Astrocyte (in vitro differentiated cells and primary cell): ENCODE measurements at regions not wholly inside any gene's neighbourhood (a gene's known extent, or its start where the extent isn't known, plus 50 kb on each side); places are given as distances from the start of the nearest gene placed in this dataset.

Experiments
- DNase-seq: peaks from one replicate; pipeline ENCODE4 v3.0.0-alpha.2; 2010; ENCODE audit warnings: low read depth
- FAIRE-seq: peaks from 2 replicates; lab custom pipeline; 2011; peaks lifted over from hg19 to GRCh38; lab: Jason Lieb, UNC
- H2AFZ ChIP-seq: 2 replicates; pipeline ENCODE4 v1.6.0; 2012; ENCODE audit warnings: low read depth, low read length, inconsistent platforms
- H3K27ac ChIP-seq: 2 replicates; pipeline ENCODE4 v1.5.1; 2011; ENCODE audit warnings: low read depth, low read length, inconsistent platforms
- H3K27me3 ChIP-seq: 2 replicates; pipeline ENCODE4 v1.6.0; 2011; ENCODE audit warnings: low read length, inconsistent platforms; ENCODE audit not compliant: insufficient read depth
- H3K36me3 ChIP-seq: 2 replicates; pipeline ENCODE4 v1.5.1; 2011; ENCODE audit warnings: low read length, inconsistent platforms; ENCODE audit not compliant: insufficient read depth
- H3K4me1 ChIP-seq: 2 replicates; pipeline ENCODE4 v1.5.1; 2011; ENCODE audit warnings: low read length, inconsistent platforms; ENCODE audit not compliant: insufficient read depth
- H3K4me2 ChIP-seq: 2 replicates; pipeline ENCODE4 v1.6.0; 2012; ENCODE audit warnings: low read length, inconsistent platforms
- H3K4me3 ChIP-seq: 2 replicates; pipeline ENCODE4 v1.5.1; 2011; ENCODE audit warnings: low read depth, mild to moderate bottlenecking, low read length, inconsistent platforms; ENCODE audit not compliant: insufficient read depth
- H3K79me2 ChIP-seq: 2 replicates; pipeline ENCODE4 v1.6.0; 2012; ENCODE audit warnings: mild to moderate bottlenecking, low read length, inconsistent platforms; ENCODE audit not compliant: insufficient read depth
- H3K9ac ChIP-seq: 2 replicates; pipeline ENCODE4 v1.6.0; 2012; ENCODE audit warnings: mild to moderate bottlenecking, low read length, inconsistent platforms
- H3K9me3 ChIP-seq: 2 replicates; pipeline ENCODE4 v1.5.1; 2012; ENCODE audit warnings: low read depth, mild to moderate bottlenecking, low read length, inconsistent platforms; ENCODE audit not compliant: insufficient read depth
- H4K20me1 ChIP-seq: 2 replicates; pipeline ENCODE4 v1.6.0; 2012; ENCODE audit warnings: low read length, inconsistent platforms; ENCODE audit not compliant: insufficient read depth
- H3K27ac Mint-ChIP-seq: one replicate; pipeline ENCODE4 v1.8.0; 2021; ENCODE audit warnings: mild to moderate bottlenecking, mixed read lengths; ENCODE audit not compliant: unreplicated experiment
- H3K27me3 Mint-ChIP-seq: one replicate; pipeline ENCODE4 v1.8.0; 2021; ENCODE audit warnings: low read depth, mixed read lengths; ENCODE audit not compliant: unreplicated experiment
- H3K36me3 Mint-ChIP-seq: one replicate; pipeline ENCODE4 v1.8.0; 2021; ENCODE audit warnings: low read depth, mixed read lengths; ENCODE audit not compliant: unreplicated experiment
- H3K4me1 Mint-ChIP-seq: one replicate; pipeline ENCODE4 v1.8.0; 2021; ENCODE audit warnings: low read depth, mixed read lengths; ENCODE audit not compliant: unreplicated experiment
- H3K4me3 Mint-ChIP-seq: one replicate; pipeline ENCODE4 v1.8.0; 2021; ENCODE audit warnings: mild to moderate bottlenecking, moderate library complexity, mixed read lengths; ENCODE audit not compliant: unreplicated experiment
- H3K9me3 Mint-ChIP-seq: one replicate; pipeline ENCODE4 v1.8.0; 2021; ENCODE audit warnings: mild to moderate bottlenecking, mixed read lengths; ENCODE audit not compliant: unreplicated experiment
- EZH2 ChIP-seq: IDR thresholded peaks from 2 replicates; pipeline ENCODE4 v1.6.1; 2012; ENCODE audit warnings: mild to moderate bottlenecking, low read length, inconsistent platforms; ENCODE audit not compliant: insufficient read depth
- TF ChIP-seq, protein P1 (sequence below): IDR thresholded peaks from 2 replicates; pipeline ENCODE4 v1.5.1; 2011; ENCODE audit warnings: low read depth, mild to moderate bottlenecking, inconsistent platforms, low read length, moderate library complexity; ENCODE audit not compliant: insufficient read depth

DNA sequence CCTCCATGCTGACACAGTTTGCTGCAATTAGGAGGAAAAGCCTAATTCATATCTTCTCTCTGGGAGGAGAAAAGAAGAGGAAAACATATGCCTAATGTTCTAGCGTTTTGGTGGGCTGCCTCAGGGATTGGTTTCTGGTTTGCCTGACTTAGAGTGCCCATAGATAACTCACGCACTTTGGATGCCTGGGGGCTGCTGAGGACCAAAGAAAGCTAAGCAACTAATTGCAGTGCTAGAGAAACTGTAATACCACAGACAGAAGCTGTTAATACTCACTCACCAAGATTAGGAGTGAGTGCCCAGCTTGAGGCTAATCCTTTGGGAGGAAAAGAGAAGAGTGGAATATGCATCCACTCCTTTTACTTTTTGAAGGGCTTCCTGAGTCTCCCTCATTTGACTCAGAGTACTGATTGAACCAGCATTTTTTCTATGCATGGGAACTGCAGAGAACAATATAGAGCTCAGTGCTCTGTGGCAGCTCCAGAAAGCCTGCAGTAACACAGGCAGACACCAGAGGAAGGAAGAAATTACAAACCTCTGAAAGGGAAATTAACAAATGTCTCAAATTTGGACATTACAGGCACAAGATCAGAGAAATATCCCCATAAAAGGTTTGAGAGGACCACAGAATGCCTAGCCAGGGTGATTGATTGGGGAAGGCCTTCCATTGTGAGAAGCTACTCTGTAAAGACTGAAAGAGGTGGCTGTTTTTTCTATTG, 666.4 kb downstream of the OLFM4 start:
- TF ChIP-seq EZH2, result no peak
- TF ChIP-seq, protein P1, sequence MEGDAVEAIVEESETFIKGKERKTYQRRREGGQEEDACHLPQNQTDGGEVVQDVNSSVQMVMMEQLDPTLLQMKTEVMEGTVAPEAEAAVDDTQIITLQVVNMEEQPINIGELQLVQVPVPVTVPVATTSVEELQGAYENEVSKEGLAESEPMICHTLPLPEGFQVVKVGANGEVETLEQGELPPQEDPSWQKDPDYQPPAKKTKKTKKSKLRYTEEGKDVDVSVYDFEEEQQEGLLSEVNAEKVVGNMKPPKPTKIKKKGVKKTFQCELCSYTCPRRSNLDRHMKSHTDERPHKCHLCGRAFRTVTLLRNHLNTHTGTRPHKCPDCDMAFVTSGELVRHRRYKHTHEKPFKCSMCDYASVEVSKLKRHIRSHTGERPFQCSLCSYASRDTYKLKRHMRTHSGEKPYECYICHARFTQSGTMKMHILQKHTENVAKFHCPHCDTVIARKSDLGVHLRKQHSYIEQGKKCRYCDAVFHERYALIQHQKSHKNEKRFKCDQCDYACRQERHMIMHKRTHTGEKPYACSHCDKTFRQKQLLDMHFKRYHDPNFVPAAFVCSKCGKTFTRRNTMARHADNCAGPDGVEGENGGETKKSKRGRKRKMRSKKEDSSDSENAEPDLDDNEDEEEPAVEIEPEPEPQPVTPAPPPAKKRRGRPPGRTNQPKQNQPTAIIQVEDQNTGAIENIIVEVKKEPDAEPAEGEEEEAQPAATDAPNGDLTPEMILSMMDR, result no peak

DNA sequence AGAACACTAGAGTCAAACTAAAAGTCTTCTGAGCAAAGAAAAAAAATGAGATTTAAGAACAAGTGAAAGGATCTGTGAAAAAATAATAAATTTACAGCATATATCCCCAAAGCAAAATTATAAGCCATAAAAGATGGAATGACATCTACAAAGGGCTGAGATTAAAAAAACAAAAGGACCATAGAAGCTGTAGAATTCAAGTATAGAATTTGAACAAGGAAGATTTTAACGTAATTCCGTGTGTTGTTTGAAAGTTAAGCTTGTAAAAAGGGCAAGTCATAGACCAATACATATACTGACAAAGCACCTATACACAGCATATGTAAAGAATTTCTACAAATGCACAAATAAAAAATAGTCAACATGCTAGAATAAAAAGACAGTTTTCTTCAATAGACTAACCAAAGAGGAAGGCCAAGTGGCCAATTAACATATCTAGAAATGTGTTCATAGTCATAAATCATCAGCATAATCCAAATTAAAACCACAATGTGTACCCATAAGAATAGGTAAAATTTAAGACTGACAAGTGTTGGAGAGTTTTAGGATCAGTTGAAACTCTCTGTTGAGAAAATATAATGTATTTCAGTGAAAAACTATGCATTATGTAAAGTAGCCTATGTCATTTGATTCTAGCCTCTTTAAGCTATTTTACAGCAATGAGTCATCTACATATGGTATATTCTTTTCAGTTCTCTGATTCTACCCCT, 674.9 kb downstream of the OLFM4 start:
- Mint-ChIP-seq H3K4me3 (no peak overlapping the region), H3K27ac (no peak overlapping the region), H3K36me3 (no peaks in the 10 kb centered on the region), H3K27me3 (no peaks in the 10 kb centered on the region), H3K4me1 (no peaks in the 10 kb centered on the region), H3K9me3 (no peaks in the 10 kb centered on the region)
- TF ChIP-seq, protein P1, result no peak
- TF ChIP-seq EZH2, result no peak
- no peaks in the 10 kb centered on the region for H4K20me1 ChIP-seq
- H2AFZ ChIP-seq, result no peak overlapping the region
- H3K4me1 ChIP-seq, result no peaks in the 10 kb centered on the region
- H3K27me3 ChIP-seq, result no peaks in the 10 kb centered on the region
- no peak overlapping the region for H3K4me3 ChIP-seq
- H3K27ac ChIP-seq, result no peak overlapping the region
- no peaks in the 10 kb centered on the region for H3K79me2 ChIP-seq
- FAIRE-seq (no peak), DNase-seq (no peak)
- H3K4me2 ChIP-seq, result no peak overlapping the region
- H3K36me3 ChIP-seq, result no peaks in the 10 kb centered on the region
- no peaks in the 10 kb centered on the region for H3K9me3 ChIP-seq
- H3K9ac ChIP-seq, result no peak overlapping the region

More for the DNA sequence above, 666.4 kb downstream of the OLFM4 start:
- Histone ChIP-seq H3K9ac (no peak overlapping the region), H4K20me1 (no peaks in the 10 kb centered on the region), H3K27me3 (no peaks in the 10 kb centered on the region), H3K36me3 (no peaks in the 10 kb centered on the region), H3K27ac (no peak overlapping the region), H3K79me2 (no peaks in the 10 kb centered on the region), H2AFZ (no peak overlapping the region), H3K4me3 (no peak overlapping the region), H3K9me3 (no peaks in the 10 kb centered on the region), H3K4me2 (no peak overlapping the region), H3K4me1 (no peaks in the 10 kb centered on the region)
- FAIRE-seq, result no peak
- Mint-ChIP-seq H3K27me3 (no peaks in the 10 kb centered on the region), H3K9me3 (peaks cover 5% of the 10 kb centered on the region), H3K4me3 (no peak overlapping the region), H3K4me1 (no peaks in the 10 kb centered on the region), H3K36me3 (no peaks in the 10 kb centered on the region), H3K27ac (no peak overlapping the region)
- no peak for DNase-seq

DNA sequence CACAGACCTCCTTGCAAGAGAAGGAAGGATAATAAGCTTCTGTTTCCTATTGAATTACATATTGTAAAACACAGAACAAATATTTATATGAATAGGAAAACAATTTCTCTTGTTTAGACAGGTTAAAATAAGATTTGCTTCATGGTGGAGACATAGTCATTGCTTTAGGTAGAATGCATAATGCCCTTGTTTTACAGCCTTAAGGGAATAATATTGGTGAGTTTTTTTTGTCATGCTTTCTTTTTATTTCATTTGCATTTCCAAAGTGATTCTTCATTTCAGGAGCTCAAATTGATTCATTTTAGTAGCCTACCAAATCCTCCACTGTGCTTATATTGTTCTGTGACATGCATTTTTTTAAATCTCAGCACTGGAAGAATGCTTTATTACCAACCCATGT, 690.7 kb downstream of the OLFM4 start:
- no peak overlapping the region for H3K4me2 ChIP-seq
- H3K27me3 ChIP-seq, result no peaks in the 10 kb centered on the region
- H3K9ac ChIP-seq, result no peak overlapping the region
- H3K4me1 ChIP-seq, result no peaks in the 10 kb centered on the region
- no peak overlapping the region for H3K27ac ChIP-seq
- no peaks in the 10 kb centered on the region for H3K36me3 Mint-ChIP-seq
- H3K4me1 Mint-ChIP-seq, result no peaks in the 10 kb centered on the region
- no peaks in the 10 kb centered on the region for H3K27me3 Mint-ChIP-seq
- H3K9me3 ChIP-seq, result no peaks in the 10 kb centered on the region
- TF ChIP-seq, protein P1, result no peak
- no peak for TF ChIP-seq EZH2
- no peak overlapping the region for H2AFZ ChIP-seq
- no peaks in the 10 kb centered on the region for H3K79me2 ChIP-seq
- DNase-seq (no peak), FAIRE-seq (no peak)
- H3K27ac Mint-ChIP-seq, result no peak overlapping the region
- no peaks in the 10 kb centered on the region for H4K20me1 ChIP-seq
- no peak overlapping the region for H3K4me3 Mint-ChIP-seq
- no peaks in the 10 kb centered on the region for H3K36me3 ChIP-seq
- H3K4me3 ChIP-seq, result no peak overlapping the region
- H3K9me3 Mint-ChIP-seq, result peaks cover 4% of the 10 kb centered on the region
